H1 (cell line): ENCODE measurements at regions not wholly inside any gene's neighbourhood (a gene's known extent, or its start where the extent isn't known, plus 50 kb on each side); places are given as distances from the start of the nearest gene placed in this dataset.

ENCODE experiments used
- ASH2L ChIP-seq: fragments of 200-600, 300-600 bp; sonication (generic); IDR thresholded peaks from one replicate; pipeline ENCODE4 v1.7.1; 2017; ENCODE audit warnings: low read length
- BRCA1 ChIP-seq: IDR thresholded peaks from 2 replicates; pipeline ENCODE4 v1.6.1; 2012; ENCODE audit warnings: low read depth, low read length, improper control_type of control experiment
- CEBPB ChIP-seq: IDR thresholded peaks from 2 replicates; pipeline ENCODE4 v1.6.1; 2012; ENCODE audit warnings: low read depth, low read length
- CTCF ChIP-seq, 3 experiments: IDR thresholded peaks; 1 replicate in 2 of 3; 2 replicates in 1 of 3; pipeline versions ENCODE4 v1.5.1 to v1.6.1; 2011; ENCODE audit warnings: low read length in 3 of 3, mild to moderate bottlenecking in 3 of 3, inconsistent platforms in 2 of 3, low read depth in 1 of 3, moderate library complexity in 1 of 3; ENCODE audit not compliant: insufficient read depth in 1 of 3; ENCODE audit errors: control extremely low read depth in 1 of 3
- EP300 ChIP-seq, 2 experiments: IDR thresholded peaks; 1 replicate in 1 of 2; 2 replicates in 1 of 2; pipeline ENCODE4 v1.6.1; 2011 to 2012; ENCODE audit warnings: low read depth in 2 of 2, low read length in 2 of 2, mild to moderate bottlenecking in 2 of 2, borderline replicate concordance in 1 of 2, inconsistent platforms in 1 of 2, moderate library complexity in 1 of 2
- JUN ChIP-seq: IDR thresholded peaks from 2 replicates; pipeline ENCODE4 v1.6.1; 2011; ENCODE audit warnings: low read depth, mild to moderate bottlenecking, improper control_type of control experiment, low read length
- MAFK ChIP-seq: IDR thresholded peaks from 2 replicates; pipeline ENCODE4 v1.6.1; 2012; ENCODE audit warnings: low read depth, mild to moderate bottlenecking, improper control_type of control experiment, low read length
- POLR2A ChIP-seq, 2 experiments: IDR thresholded peaks; 1 replicate in 1 of 2; 2 replicates in 1 of 2; pipeline ENCODE4 v1.6.1; 2011; ENCODE audit warnings: low read depth in 2 of 2, low read length in 2 of 2, mild to moderate bottlenecking in 2 of 2; ENCODE audit errors: control extremely low read depth in 1 of 2
- POLR2AphosphoS5 ChIP-seq: IDR thresholded peaks from 2 replicates; pipeline ENCODE4 v1.6.1; 2011; ENCODE audit warnings: low read depth, low read length
- RFX5 ChIP-seq: IDR thresholded peaks from 2 replicates; pipeline ENCODE4 v1.6.1; 2011; ENCODE audit warnings: low read depth, low read length, improper control_type of control experiment, borderline replicate concordance
- SIX5 ChIP-seq: IDR thresholded peaks from 2 replicates; pipeline ENCODE4 v1.6.1; 2011; ENCODE audit warnings: mild to moderate bottlenecking, low read depth, low read length
- SP2 ChIP-seq: IDR thresholded peaks from 2 replicates; pipeline ENCODE4 v1.6.1; 2012; ENCODE audit warnings: mild to moderate bottlenecking, low read length, inconsistent platforms
- SRF ChIP-seq: IDR thresholded peaks from 2 replicates; pipeline ENCODE4 v1.6.1; 2011; ENCODE audit warnings: mild to moderate bottlenecking, low read depth, low read length, moderate library complexity

- TF ChIP-seq BRCA1 (no peak), CTCF (IDR thresholded peaks at IDR 0.05; ENCODE audit: control extremely low read depth in 1 of 3, insufficient read depth in 1 of 3, low read depth in 1 of 3, low read length in 3 of 3) (no peak), POLR2AphosphoS5 (no peak), POLR2A (IDR thresholded peaks at IDR 0.05; ENCODE audit: control extremely low read depth in 1 of 2, low read depth in 2 of 2, low read length in 2 of 2) (no peak), SRF (no peak), EP300 (IDR thresholded peaks at IDR 0.05; ENCODE audit: borderline replicate concordance in 1 of 2, low read depth in 2 of 2, low read length in 2 of 2) (no peak), SP2 (no peak), JUN (no peak), ASH2L (no peak), CEBPB (no peak), RFX5 (no peak), MAFK (no peak), SIX5 (no peak)
Measured at GRCh38 chr4:157572284-157572683, 351.8 kb downstream of the GRIA2 start.
